ENCODE measurements at regions not wholly inside any gene's neighbourhood (a gene's known extent, or its start where the extent isn't known, plus 50 kb on each side); places are given as distances from the start of the nearest gene placed in this dataset.

DNA sequence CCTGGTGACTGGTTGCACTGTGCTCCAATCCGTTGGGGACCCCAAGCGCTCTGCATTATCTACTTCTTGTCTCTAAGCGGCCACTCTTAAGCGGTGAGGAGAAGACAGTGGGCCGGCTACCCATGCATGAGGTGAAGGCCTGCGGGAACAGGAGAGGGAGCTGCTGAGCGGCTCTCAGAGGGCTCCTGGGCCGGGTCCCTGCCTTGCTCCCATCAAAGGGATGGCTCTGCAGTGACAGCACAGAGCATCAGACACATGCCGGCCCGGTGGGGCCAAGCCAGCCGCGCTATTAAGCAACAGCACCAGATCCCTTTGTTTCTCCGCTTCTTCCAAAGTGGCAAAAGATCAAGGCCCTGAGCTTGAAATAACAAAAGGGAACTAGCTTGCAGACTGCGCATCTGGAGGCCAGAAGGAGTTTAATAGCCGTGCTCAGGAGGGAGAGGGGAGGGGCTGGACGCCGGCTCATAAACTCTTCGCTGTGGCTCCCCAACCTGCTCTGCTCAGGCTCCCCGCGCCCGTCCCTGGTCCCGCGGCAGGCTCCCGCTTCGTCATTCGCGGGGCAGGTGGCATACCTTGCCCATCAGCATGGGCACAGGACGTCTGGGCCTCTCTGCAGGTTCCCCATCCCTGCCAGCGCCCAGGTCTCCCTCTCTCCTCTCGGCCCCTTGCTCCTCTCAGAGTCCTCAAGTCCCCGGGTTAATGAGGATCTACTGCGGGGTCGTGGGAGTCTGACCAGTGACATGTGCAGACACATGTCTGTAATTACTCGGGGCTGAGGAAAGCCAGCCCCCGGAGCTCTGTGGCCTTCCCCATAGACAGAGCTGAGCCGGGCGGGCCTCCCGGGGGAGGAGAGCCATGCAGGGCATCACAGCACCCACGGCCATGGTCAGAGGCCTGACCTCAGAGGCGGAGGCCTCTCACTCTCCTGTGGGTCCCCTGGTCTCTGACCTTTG lies 96.7 kb downstream of the ASB1 start:
- no TSS peak for BruUV-seq (replicated peaks)
- Histone ChIP-seq H3K27me3 (ENCODE audit: control insufficient read depth, insufficient read depth, low read length) (no peaks in the 10 kb centered on the region), H3K4me3 (ENCODE audit: low read depth in 2 of 2, low read length in 2 of 2) (no peak overlapping the region), H3K36me3 (ENCODE audit: control insufficient read depth, insufficient read depth, low read length) (no peaks in the 10 kb centered on the region), H3K9me3 (ENCODE audit: control insufficient read depth, insufficient read depth, low read depth, low read length) (no peaks in the 10 kb centered on the region), H3K27ac (ENCODE audit: low read length) (no peak overlapping the region), H3K4me1 (ENCODE audit: control insufficient read depth, insufficient read depth, low read length) (no peaks in the 10 kb centered on the region; the same call in none of the 2 replicates)
- ATAC-seq: peak; percentile 52
- TF ChIP-seq CTCF (IDR thresholded peaks at IDR 0.05) (no peak), TCF7L2 (IDR thresholded peaks at IDR 0.05; ENCODE audit: low read depth, low read length) (no peak), POLR2AphosphoS5 (IDR thresholded peaks at IDR 0.05; ENCODE audit: low read depth, low read length) (no peak), SIN3A (IDR thresholded peaks at IDR 0.05; ENCODE audit: borderline replicate concordance, insufficient read depth, low read depth, low read length) (no peak)
- TF ChIP-seq, protein P1, sequence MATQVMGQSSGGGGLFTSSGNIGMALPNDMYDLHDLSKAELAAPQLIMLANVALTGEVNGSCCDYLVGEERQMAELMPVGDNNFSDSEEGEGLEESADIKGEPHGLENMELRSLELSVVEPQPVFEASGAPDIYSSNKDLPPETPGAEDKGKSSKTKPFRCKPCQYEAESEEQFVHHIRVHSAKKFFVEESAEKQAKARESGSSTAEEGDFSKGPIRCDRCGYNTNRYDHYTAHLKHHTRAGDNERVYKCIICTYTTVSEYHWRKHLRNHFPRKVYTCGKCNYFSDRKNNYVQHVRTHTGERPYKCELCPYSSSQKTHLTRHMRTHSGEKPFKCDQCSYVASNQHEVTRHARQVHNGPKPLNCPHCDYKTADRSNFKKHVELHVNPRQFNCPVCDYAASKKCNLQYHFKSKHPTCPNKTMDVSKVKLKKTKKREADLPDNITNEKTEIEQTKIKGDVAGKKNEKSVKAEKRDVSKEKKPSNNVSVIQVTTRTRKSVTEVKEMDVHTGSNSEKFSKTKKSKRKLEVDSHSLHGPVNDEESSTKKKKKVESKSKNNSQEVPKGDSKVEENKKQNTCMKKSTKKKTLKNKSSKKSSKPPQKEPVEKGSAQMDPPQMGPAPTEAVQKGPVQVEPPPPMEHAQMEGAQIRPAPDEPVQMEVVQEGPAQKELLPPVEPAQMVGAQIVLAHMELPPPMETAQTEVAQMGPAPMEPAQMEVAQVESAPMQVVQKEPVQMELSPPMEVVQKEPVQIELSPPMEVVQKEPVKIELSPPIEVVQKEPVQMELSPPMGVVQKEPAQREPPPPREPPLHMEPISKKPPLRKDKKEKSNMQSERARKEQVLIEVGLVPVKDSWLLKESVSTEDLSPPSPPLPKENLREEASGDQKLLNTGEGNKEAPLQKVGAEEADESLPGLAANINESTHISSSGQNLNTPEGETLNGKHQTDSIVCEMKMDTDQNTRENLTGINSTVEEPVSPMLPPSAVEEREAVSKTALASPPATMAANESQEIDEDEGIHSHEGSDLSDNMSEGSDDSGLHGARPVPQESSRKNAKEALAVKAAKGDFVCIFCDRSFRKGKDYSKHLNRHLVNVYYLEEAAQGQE (IDR thresholded peaks at IDR 0.05; ENCODE audit: insufficient read depth in 1 of 2, low read depth in 2 of 2, low read length in 1 of 2): no peak
- POLR2A ChIA-PET: no interaction called here
- DNase-seq (ENCODE audit: low read depth, low spot score): no peak
- in situ Hi-C loops (cut with HindIII; ENCODE audit: low pct_unique_long_range_greater_than_20kb, low sequenced_read_pairs): no loop called here
- CTCF ChIA-PET: interaction anchor here (0.5 to 0.7 kb wide), 4 partner anchors 20 to 314 kb away, joined by 3 to 7 read pairs (median 4); no protein-coding TSS in a partner anchor
- intact Hi-C loops (cut with micrococcal nuclease; ENCODE audit: unreplicated experiment): no loop called here

DNA sequence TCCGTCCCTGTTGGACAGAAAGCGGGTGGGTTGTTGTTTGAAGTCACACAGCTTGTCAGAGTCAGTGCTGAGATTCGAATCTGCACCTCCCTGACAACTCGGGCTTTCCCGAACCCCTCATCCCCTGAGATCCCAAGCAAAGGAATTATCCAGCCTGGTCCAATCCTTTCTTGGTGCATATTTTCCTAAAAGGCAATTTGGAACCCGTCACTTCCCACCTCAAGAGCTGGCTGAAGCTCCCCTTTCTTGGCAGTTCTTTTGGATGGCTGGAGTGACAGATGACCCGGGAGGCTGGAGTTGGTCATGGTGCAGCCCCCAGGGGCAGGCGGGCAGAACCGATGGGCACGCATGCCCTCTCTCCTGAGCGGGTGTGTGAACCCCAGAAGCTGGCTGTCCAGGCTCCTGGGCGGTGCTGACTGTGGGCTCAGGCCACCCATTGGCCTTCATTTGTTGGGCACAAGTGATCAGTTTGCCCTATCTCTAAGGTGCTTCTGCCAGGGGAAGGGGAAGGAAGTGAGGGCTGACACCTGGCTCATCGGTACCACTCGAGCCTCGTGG lies 97.8 kb downstream of the ASB1 start:
- TF ChIP-seq POLR2AphosphoS5 (IDR thresholded peaks at IDR 0.05; ENCODE audit: low read depth, low read length) (no peak), CTCF (IDR thresholded peaks at IDR 0.05) (no peak), SIN3A (IDR thresholded peaks at IDR 0.05; ENCODE audit: borderline replicate concordance, insufficient read depth, low read depth, low read length) (no peak), TCF7L2 (IDR thresholded peaks at IDR 0.05; ENCODE audit: low read depth, low read length) (no peak)
- TF ChIP-seq, protein P1 (IDR thresholded peaks at IDR 0.05; ENCODE audit: insufficient read depth in 1 of 2, low read depth in 2 of 2, low read length in 1 of 2): no peak
- DNase-seq (ENCODE audit: low read depth, low spot score) (no peak), ATAC-seq (no peak)
- CTCF ChIA-PET: interaction anchor here (0.7 kb wide), 1 partner anchor 263 kb away, joined by 3 read pairs; no protein-coding TSS in a partner anchor
- Histone ChIP-seq H3K36me3 (ENCODE audit: control insufficient read depth, insufficient read depth, low read length) (no peaks in the 10 kb centered on the region), H3K4me1 (ENCODE audit: control insufficient read depth, insufficient read depth, low read length) (peaks cover 7% of the 10 kb centered on the region), H3K9me3 (ENCODE audit: control insufficient read depth, insufficient read depth, low read depth, low read length) (no peaks in the 10 kb centered on the region), H3K4me3 (ENCODE audit: low read depth in 2 of 2, low read length in 2 of 2) (no peak overlapping the region), H3K27ac (ENCODE audit: low read length) (no peak overlapping the region), H3K27me3 (ENCODE audit: control insufficient read depth, insufficient read depth, low read length) (no peaks in the 10 kb centered on the region)
- intact Hi-C loops (cut with micrococcal nuclease; ENCODE audit: unreplicated experiment) (no loop called here), in situ Hi-C loops (cut with HindIII; ENCODE audit: low pct_unique_long_range_greater_than_20kb, low sequenced_read_pairs) (no loop called here)
- POLR2A ChIA-PET: no interaction called here
- no TSS peak for BruUV-seq (replicated peaks)
